Glomerular visceral epithelial cell (primary cell): ENCODE measurements at regions not wholly inside any gene's neighbourhood (a gene's known extent, or its start where the extent isn't known, plus 50 kb on each side); places are given as distances from the start of the nearest gene placed in this dataset.

Source experiments
- DNase-seq: peaks from one replicate; pipeline ENCODE4 v3.0.0-alpha.2; 2016; ENCODE audit errors: extremely low spot score

DNA sequence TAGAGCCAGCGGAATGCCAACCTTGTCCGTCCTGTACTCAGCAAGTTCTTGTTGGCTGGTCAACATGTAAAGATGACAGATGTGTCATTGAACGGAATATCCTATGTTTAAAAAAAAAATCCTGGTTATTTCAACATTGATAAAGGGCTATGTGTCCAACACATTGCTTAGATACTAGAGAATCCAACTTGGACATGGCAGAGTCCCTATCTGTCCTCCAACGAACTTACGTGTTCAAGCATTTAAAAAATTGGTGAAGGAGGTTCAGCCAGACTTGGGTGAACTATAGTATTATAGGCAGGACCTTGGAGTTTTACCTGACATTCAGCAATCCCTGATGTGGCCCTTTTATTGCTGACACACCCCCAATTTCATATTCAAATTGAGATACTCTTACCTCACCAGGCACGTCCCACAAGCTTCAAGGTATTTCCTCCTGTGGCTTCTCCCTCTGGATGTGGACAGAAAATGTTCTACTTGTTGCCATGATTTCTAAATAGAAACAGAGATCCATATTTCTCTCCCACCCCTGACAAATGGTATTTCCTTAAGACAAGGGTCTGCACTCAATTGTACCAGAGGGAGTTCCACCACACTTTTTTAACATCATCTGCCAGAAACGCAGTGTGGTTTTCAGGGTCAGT is 207.7 kb upstream of the TPM1 start:
- DNase-seq: peak; percentile 42

- DNase-seq: no peak
These were observed 207.2 kb upstream of the TPM1 start for GRCh38 chr15:62835351-62835750.

DNA sequence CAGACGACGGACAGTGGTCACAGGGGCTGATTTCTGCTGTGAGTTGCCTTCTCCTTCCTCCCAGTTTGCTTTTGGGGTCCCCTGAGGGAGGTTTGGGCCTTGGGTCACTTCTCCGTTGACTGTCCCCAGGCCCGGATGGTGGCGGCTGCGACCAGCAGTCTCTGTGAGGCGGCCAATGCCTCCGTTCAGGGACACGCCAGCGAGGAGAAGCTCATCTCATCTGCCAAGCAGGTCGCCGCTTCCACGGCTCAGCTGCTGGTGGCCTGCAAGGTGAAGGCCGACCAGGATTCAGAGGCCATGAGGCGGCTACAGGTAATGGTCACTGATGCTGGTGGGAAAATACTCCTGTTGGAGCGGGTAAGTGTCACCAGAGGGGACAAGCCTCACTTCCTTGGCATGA is 206.8 kb upstream of the TPM1 start:
- DNase-seq: no peak

GRCh38 chr15:62840526-62841268 is 201.8 kb upstream of the TPM1 start:
- peak; percentile 75 for DNase-seq

- DNase-seq: peak; percentile 69
These were observed 201.3 kb upstream of the TPM1 start for GRCh38 chr15:62841269-62841628.

DNA sequence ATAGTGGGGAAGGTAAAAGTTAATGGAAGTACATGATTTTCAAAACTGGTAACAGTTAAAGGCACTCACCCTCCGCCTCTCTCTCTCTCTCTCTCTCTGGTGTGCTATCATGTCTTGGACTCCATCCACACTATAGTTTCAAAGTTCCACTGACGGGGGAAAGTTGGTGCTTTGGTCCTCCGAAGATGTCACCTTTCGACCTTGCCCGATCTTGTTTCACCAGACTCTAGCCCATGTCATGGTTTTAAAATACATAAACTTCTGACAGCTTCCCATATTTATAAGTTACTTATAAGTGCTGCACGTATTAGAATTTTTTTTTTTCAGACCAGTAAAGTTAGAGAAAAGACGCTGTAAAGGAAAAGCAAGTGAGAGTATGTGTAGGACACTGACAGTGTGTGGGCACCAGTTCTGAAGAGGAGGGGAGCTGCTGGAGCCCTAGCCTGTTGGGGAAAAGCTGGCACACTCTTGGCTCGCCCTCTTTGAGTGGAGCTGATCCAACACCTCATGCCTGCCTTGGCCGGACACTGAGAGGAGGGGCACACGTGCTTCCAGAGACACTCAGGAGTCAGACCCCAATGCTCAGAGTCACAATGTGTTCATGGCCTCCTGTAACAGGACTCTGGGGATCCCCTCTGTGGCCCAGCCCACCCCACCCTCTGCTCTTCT is 200.5 kb upstream of the TPM1 start:
- peak; percentile 57 for DNase-seq

DNA sequence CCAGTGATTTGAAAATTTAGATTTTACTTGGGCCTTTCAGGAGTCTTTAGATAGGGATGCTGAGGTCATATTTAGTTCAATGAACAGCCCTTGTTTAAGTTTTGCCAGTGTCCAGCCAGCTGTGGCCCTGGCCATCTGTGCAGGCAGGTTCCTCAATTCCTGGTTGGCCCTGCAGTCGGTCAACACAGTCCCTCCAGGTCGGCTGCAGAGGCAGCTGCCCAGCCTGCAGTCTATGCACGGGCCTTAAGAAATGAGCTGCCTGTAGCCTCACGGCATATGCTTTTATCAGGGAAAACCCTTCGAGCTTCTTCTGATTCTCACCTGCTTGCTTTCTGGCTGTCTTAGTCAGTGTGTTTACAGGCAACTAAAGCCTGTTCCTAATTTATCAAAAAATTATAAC is 199.2 kb upstream of the TPM1 start:
- DNase-seq: no peak

DNA sequence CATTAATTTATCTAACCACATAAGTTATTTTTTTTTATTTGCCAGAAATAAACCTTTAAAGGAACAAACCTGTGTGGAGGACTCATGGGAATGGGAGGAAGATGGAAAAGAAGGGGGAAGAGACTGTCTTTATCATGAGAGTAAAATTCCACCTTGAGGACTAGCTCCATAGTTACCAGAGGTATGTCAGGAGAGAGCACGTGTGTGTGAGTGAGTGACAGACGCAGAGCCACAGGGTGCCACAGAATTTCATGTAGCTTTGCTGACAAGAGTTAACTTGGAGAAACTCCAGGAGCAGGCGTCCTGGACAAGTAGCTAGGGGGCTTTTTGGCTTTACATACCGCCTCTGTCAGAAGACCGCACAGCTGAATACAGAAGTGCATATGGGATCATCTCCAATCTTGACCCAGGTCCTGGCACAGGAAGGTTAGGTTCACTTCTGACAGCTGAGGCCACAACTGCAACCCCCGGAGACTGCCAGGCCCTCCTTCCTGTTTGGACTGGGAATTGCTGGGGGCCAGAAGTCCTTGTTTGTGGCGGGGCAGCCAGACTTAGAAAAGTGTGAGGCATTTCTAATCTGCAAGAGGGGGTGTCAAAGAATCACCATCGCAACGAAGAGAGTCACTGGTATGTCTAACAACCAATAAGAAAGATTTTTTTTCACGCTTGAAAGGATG is 197.8 kb upstream of the TPM1 start:
- no peak for DNase-seq

DNA sequence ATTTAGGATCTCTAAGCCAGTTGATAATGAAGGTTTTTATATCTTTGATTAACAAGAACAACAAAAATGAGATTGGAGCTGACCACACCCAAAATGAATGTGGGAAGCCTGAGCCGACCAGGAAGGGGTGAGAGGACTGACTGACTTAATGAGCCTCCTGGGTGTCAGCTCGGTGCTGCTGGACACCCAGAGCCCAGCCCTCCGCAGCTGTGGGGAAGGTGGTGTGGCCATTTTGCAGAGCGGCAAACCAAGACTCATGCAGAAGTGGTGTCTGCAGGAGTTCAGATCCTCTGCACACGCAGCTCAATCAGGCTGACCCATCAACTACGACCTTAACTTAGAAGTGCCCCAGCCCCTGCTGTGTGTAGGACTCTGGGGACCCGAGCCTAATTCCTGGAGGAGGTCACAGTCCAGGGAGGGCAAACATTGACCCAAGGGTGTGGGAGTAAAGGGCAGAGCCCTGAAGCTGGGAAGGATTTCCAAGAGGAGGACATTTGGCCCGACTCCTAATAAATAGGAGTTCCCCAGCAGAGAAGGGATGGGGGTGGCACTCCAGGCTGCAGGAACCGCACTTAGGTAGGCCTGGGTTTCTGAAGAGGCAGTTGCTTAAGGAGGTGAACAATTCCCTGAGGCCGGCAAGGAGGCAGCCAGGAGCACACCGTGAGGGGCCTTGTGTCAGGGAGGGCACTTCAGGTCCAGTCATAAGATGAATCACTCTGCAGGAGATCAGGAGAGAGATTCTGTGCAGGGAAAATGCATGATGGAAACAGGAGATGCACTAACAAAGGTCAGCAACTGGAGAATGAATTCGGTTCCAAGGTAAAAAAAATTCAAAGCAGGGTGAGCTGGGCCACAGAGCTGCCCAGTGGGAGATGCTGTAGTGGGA is 197.1 kb upstream of the TPM1 start:
- peak; percentile 78 for DNase-seq

GRCh38 chr15:62846131-62846804 is 196.3 kb upstream of the TPM1 start:
- no peak for DNase-seq

DNA sequence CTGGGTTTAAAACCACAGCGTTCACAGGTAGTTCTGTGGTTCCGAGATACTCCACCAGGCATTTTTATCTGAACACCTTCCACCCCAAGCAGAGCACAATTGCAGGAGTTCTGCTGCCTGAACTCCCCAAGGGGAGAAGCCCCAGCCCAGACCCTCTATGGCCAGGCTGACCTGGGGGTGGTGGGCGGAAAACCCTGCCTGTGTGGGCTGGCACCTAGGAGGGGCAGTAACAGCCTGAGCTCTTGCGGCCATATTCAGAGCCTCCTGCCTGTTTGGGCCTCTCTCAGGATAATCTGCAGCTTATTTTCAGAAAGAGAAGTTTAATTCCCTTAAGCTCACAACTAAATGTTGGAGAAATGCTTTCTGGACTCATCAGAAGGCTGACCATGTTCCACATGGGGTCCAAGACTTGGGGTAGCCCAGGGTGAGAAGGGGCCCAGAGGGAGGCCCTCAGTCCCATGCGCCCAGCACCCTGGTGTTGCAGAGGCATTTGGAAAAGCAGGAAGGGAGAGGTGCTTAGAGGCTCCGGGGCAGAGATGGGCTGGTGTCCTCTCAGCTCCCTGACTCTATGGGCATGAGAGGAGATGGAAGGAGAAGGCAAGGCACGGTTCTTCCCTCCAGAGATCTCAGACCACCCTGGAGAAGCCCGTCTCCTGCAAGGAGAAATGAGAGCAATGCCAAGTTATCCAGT is 195.6 kb upstream of the TPM1 start:
- DNase-seq: no peak

GRCh38 chr15:62847900-62848489 is 194.6 kb upstream of the TPM1 start:
- DNase-seq: peak; percentile 71

DNA sequence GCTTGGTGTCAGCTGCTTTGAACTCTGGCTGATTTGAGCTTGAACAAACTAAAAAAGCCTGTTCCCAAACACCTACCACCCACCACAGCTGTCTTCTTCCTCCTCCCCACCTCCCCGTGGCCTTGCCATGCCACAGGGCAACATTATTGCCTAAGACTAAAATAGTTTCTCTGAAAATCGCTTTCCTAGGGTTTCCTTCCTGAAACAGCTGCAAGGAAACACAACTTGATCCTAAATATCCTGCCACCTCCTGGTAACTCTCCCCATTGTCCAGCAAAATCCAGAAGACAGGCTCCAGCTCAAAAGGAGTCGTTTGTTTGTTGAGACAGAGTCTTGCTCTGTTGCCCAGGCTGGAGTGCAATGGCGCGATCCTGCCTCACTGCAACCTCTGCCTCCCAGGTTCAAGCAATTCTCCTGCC is 193.9 kb upstream of the TPM1 start:
- peak; percentile 40 for DNase-seq

DNA sequence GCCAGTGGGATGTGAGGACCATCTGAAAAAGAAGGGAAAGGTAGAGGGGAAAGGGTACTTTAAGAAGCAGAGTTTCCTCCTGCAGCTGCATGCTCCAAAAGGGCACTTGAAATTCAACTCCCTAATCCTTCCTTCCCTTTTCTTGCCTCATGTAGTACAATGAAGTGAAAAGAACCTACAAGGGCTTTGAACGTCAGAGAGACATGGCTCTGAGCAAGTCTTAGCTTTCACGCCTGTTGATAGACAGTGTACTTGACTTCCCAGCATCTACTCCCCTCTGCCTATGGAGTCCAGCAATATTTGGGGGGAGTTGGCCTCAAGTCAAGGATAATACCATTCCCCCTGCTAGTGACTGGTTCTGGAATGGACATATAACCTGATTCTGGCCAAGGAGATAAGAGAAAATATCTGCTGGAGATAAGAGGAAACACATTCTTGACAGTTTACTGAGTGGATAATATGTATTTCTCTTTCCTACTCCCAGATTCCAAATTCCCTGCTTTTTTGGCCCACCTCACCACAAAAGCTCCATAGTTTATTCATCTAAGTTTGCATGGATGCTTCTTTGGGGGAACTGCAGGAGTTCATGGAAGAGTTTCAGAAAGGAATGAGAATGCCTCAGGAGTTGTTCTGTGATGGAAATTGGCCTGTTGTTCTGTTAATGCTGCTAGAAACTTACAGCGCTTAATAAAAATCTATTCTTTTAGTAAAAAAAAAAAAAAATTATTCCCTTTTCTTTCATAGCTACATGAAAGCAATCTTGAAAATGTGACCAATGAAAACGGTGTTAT is 193.0 kb upstream of the TPM1 start:
- no peak for DNase-seq

DNA sequence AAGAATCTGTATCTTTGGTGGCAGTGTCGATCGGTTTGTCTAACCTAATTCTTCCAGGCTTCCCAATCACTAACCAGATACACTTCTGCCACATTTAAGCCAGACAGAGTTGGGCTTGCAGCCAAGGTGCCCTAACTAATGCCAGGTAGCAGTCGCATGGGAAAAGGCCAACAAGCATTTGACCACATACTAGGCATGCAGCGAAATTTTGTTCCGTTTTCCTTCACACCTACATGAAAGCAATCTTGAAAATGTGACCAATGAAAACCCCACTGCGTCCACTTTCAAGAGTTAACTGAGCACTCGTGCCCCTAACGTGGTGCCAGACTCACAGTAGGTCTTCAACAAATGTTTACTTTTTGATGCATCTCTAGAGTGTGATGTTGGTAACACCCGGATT is 192.2 kb upstream of the TPM1 start:
- peak; percentile 85 for DNase-seq

DNA sequence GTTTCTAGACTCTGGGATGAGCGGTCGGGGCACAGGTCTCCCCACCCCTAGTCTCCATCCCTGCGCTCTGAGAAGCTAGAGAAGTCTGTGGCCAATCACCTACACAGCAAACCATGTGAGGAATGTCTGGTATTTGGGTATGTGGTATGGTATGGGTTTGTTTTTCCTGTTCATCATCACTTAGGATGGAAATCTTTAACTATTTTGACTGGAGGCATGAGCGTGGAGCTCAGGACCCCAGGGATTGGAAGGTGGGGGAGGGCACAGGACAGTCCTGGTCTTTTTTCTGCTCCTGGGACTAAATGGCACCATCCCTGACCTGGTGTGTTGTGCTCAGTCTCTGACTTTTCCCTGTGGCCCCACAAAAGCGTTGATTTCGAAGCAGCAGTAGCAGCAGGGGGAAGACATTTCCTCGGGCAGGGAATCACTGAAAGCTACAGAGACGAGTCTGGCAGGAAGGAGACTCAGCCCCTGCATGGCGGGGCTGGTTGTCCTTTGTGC is 191.7 kb upstream of the TPM1 start:
- peak; percentile 98 for DNase-seq

- DNase-seq: no peak
These were observed 189.3 kb upstream of the TPM1 start for GRCh38 chr15:62853114-62853840.

DNA sequence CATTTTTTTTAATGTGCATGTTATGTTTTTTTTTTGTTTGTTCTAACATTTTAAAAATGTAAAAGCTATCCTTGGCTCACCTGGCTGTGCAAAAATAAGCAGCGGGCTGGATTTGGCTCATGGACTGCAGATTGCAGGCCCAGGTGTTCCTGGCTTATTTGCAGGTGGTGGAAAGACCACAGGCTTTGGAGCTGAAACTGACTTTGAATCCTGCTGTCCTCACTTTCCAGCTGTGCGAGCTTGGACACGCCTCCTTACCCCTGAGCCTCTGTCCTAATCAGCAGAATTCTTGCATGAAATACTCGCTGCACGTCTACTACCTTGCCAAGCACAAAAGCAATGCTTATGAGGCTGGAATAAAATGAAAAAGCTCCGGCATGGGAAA is 188.7 kb upstream of the TPM1 start:
- DNase-seq: no peak
